HepG2 (cell line): ENCODE measurements at regions not wholly inside any gene's neighbourhood (a gene's known extent, or its start where the extent isn't known, plus 50 kb on each side); places are given as distances from the start of the nearest gene placed in this dataset.

Experiments used
- ATAC-seq: fragments of 200-7000 bp; cut with Tn5 transposase; 3 replicates; pipeline ENCODE4 v1.9.1; 2020; ENCODE audit warnings: mild to moderate bottlenecking, moderate library complexity
- BruUV-seq: library from RNA; stranded (reverse); fragments of 400-500 nt; replicated peaks from 2 replicates; lab custom pipeline; 2021; lab: Mats Ljungman, UMichigan
- CTCF ChIA-PET: fragments of 300-600 bp; formaldehyde crosslinking; extraction: SDS; loops from one replicate; lab custom pipeline; 2021; ENCODE audit warnings: low total read pairs, inconsistent platforms, low intra/inter-chr PET ratio; lab: Yijun Ruan, JAX
- POLR2A ChIA-PET: fragments of 350-600 bp; sonication (Branson Sonifier 250); formaldehyde crosslinking; loops from one replicate; lab custom pipeline; 2020; ENCODE audit warnings: antibody characterized with exemption, inconsistent platforms; lab: Yijun Ruan, JAX
- DNase-seq: peaks from one replicate; pipeline ENCODE4 v3.0.0-alpha.2; 2015; ENCODE audit warnings: low spot score
- FAIRE-seq: peaks from 3 replicates; lab custom pipeline; 2011; peaks lifted over from hg19 to GRCh38; lab: Jason Lieb, UNC
- H2AFZ ChIP-seq: one replicate; pipeline ENCODE4 v1.6.1; 2011; ENCODE audit warnings: low read length, inconsistent platforms
- H3K27ac ChIP-seq: fragments of 300-600 bp; 3 replicates; pipeline ENCODE4 v1.8.0; 2011; ENCODE audit warnings: mixed run types, mild to moderate bottlenecking, mixed read lengths, low read length, inconsistent platforms; ENCODE audit not compliant: insufficient read depth; ENCODE audit errors: extremely low read length
- H3K27me3 ChIP-seq, 2 experiments: fragments of 200-600 bp in 1 of 2; 2 replicates in 1 of 2; 3 replicates in 1 of 2; pipeline versions ENCODE4 v1.6.0 to v1.8.0; 2011; ENCODE audit warnings: low read length in 2 of 2, mild to moderate bottlenecking in 2 of 2, moderate library complexity in 2 of 2, inconsistent platforms in 1 of 2; ENCODE audit not compliant: insufficient read depth in 2 of 2, control insufficient read depth in 1 of 2
- H3K36me3 ChIP-seq, 2 experiments: fragments of 200-600 bp in 1 of 2; replicated peaks in 1 of 2; 2 replicates in 1 of 2; 3 replicates in 1 of 2; pipeline versions ENCODE4 v1.5.1 to v1.8.0; 2011; ENCODE audit warnings: low read length in 2 of 2, inconsistent platforms in 1 of 2; ENCODE audit not compliant: insufficient read depth in 2 of 2, control insufficient read depth in 1 of 2
- H3K4me1 ChIP-seq: 2 replicates; pipeline ENCODE4 v1.5.1; 2012; ENCODE audit warnings: low read length, inconsistent platforms; ENCODE audit not compliant: insufficient read depth
- H3K4me2 ChIP-seq: 2 replicates; pipeline ENCODE4 v1.6.0; 2011; ENCODE audit warnings: low read depth, low read length, inconsistent platforms
- H3K4me3 ChIP-seq, 3 experiments: fragments of 200-600 bp in 1 of 3; sonication (generic), shearing (Covaris generic) in 1 of 3; replicated peaks in 1 of 3; 2 replicates each; pipeline ENCODE4 v1.5.1; 2011 to 2016; ENCODE audit warnings: low read length in 3 of 3, inconsistent platforms in 2 of 3, low read depth in 2 of 3, mild to moderate bottlenecking in 2 of 3, control low read depth in 1 of 3, mixed read lengths in 1 of 3; ENCODE audit not compliant: insufficient read depth in 1 of 3
- H3K79me2 ChIP-seq: one replicate; pipeline ENCODE4 v1.6.1; 2011; ENCODE audit warnings: low read length, inconsistent platforms; ENCODE audit not compliant: insufficient read depth
- H3K9ac ChIP-seq: 2 replicates; pipeline ENCODE4 v1.6.0; 2011; ENCODE audit warnings: mild to moderate bottlenecking, low read depth, low read length, inconsistent platforms; ENCODE audit not compliant: insufficient read depth
- H3K9me3 ChIP-seq: 2 replicates; pipeline ENCODE4 v1.5.1; 2012; ENCODE audit warnings: mild to moderate bottlenecking, low read length
- H4K20me1 ChIP-seq: 2 replicates; pipeline ENCODE4 v1.6.0; 2011; ENCODE audit warnings: inconsistent platforms, mild to moderate bottlenecking, low read length, moderate library complexity; ENCODE audit not compliant: insufficient read depth
- DMAP1 ChIP-seq: IDR thresholded peaks from 2 replicates; pipeline ENCODE4 v1.6.1; 2016
- NFE2L2 ChIP-seq: fragments of 150-350 bp; IDR thresholded peaks from 2 replicates; pipeline ENCODE4 v1.6.1; 2014; ENCODE audit warnings: low read length
- NFYC ChIP-seq: IDR thresholded peaks from 2 replicates; pipeline ENCODE4 v1.6.1; 2016; ENCODE audit warnings: missing genetic modification reagents, missing compliant biosample characterization
- SIX4 ChIP-seq: sonication (generic); formaldehyde crosslinking; IDR thresholded peaks from 2 replicates; pipeline ENCODE4 v1.4.0; 2020; ENCODE audit warnings: missing genetic modification reagents
- SP2 ChIP-seq: sonication (generic); formaldehyde crosslinking; IDR thresholded peaks from 2 replicates; pipeline ENCODE4 v1.5.1; 2020; ENCODE audit warnings: mild to moderate bottlenecking, missing genetic modification reagents
- YEATS4 ChIP-seq: sonication (generic); formaldehyde crosslinking; IDR thresholded peaks from 2 replicates; pipeline ENCODE4 v1.4.0; 2020; ENCODE audit warnings: missing genetic modification reagents, borderline replicate concordance
- ZBTB21 ChIP-seq: sonication (generic); formaldehyde crosslinking; IDR thresholded peaks from 2 replicates; pipeline ENCODE4 v1.4.0; 2020; ENCODE audit warnings: missing genetic modification reagents
- ZBTB8A ChIP-seq: sonication (generic); formaldehyde crosslinking; IDR thresholded peaks from 2 replicates; pipeline ENCODE4 v1.4.0; 2020; ENCODE audit warnings: mild to moderate bottlenecking, low read depth, missing genetic modification reagents, borderline replicate concordance
- ZFP90 ChIP-seq: sonication (generic); formaldehyde crosslinking; IDR thresholded peaks from 2 replicates; pipeline ENCODE4 v1.8.0; 2022; ENCODE audit warnings: missing genetic modification reagents, mild to moderate bottlenecking, inconsistent platforms, borderline replicate concordance
- ZNF232 ChIP-seq: sonication (generic); formaldehyde crosslinking; IDR thresholded peaks from 2 replicates; pipeline ENCODE4 v1.4.0; 2020; ENCODE audit warnings: missing genetic modification reagents, borderline replicate concordance
- ZNF451 ChIP-seq: sonication (generic); formaldehyde crosslinking; IDR thresholded peaks from 2 replicates; pipeline ENCODE4 v1.5.0; 2020; ENCODE audit warnings: mild to moderate bottlenecking, missing genetic modification reagents
- ZNF496 ChIP-seq: sonication (generic); formaldehyde crosslinking; IDR thresholded peaks from 2 replicates; pipeline ENCODE4 v1.8.1; 2023; ENCODE audit warnings: mild to moderate bottlenecking, moderate library complexity, missing genetic modification reagents; ENCODE audit not compliant: insufficient replicate concordance
- ZNF589 ChIP-seq: sonication (generic); formaldehyde crosslinking; conservative IDR thresholded peaks from 2 replicates; pipeline ENCODE4 v1.8.0; 2022; ENCODE audit warnings: mild to moderate bottlenecking, moderate library complexity, missing genetic modification reagents
- ZNF598 ChIP-seq: sonication (generic); formaldehyde crosslinking; IDR thresholded peaks from 2 replicates; pipeline ENCODE4 v1.5.1; 2020; ENCODE audit warnings: mild to moderate bottlenecking, missing genetic modification reagents, borderline replicate concordance
- ZNF672 ChIP-seq: sonication (generic); formaldehyde crosslinking; IDR thresholded peaks from 2 replicates; pipeline ENCODE4 v1.8.1; 2022; ENCODE audit warnings: missing genetic modification reagents
- WGBS: methylation state at CpG from one replicate; pipeline ENCODE4 v1.1.6; 2017; ENCODE audit warnings: low lambda C conversion rate; 5-methylcytosine and 5-hydroxymethylcytosine counted together
- in situ Hi-C: cut with HindIII; loops from 2 replicates; pipeline ENCODE4 v1.10.0; 2017; ENCODE audit warnings: low pct_unique_long_range_greater_than_20kb; ENCODE audit not compliant: extremely low pct_ligation_motif_present
- intact Hi-C: fragments of 100-400 bp; cut with micrococcal nuclease; formaldehyde crosslinking; loops from one replicate; pipeline ENCODE4 v1.10.0; 2022; ENCODE audit not compliant: unreplicated experiment
- TF ChIP-seq, protein P1 (sequence below): sonication (generic); formaldehyde crosslinking; IDR thresholded peaks from 2 replicates; pipeline ENCODE4 v1.9.0; 2022; ENCODE audit warnings: low read depth, missing genetic modification reagents
- TF ChIP-seq, protein P2 (sequence below): sonication (generic); formaldehyde crosslinking; IDR thresholded peaks from 2 replicates; pipeline ENCODE4 v1.8.0; 2023; ENCODE audit warnings: mild to moderate bottlenecking, missing genetic modification reagents

DNA sequence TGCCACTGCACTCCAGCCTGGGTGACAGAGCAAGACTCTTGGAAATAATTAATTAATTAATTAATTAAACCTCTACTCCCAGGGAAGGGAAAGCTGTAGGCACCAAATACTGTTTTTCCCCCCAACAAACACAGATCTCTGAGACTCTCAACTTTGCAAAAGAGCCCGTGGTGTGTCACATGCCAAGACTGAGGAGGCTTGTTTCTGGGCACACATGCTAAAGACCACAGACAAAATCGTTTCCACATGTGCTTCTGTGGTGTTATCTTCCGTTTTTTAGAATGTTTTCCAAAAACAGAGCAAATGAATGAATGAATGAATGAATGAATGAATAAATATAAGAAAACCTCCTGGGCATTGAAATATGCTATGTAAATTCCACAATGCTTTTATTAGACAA is 55.6 kb upstream of the ATXN1 start:
- no TSS peak for BruUV-seq
- 68% methylated on average over 3 of the region's 3 CpGs for WGBS
- H3K36me3 ChIP-seq, result no peaks in the 10 kb centered on the region
- no peak overlapping the region for H3K27ac ChIP-seq
- H3K4me3 ChIP-seq, result no peak overlapping the region
- H3K27me3 ChIP-seq, result no peaks in the 10 kb centered on the region
- ATAC-seq (no peak), FAIRE-seq (no peak), DNase-seq (no peak)
- H3K79me2 ChIP-seq, result no peaks in the 10 kb centered on the region
- ChIA-PET POLR2A (no interaction called here), CTCF (no interaction called here)
- no peak overlapping the region for H3K4me2 ChIP-seq
- H3K9ac ChIP-seq, result no peak overlapping the region
- in situ Hi-C loops (no loop called here), intact Hi-C loops (no loop called here)
- H2AFZ ChIP-seq, result no peak overlapping the region
- no peaks in the 10 kb centered on the region for H4K20me1 ChIP-seq
- H3K9me3 ChIP-seq, result peaks cover 18% of the 10 kb centered on the region
- peaks cover 27% of the 10 kb centered on the region for H3K4me1 ChIP-seq
- TF ChIP-seq ZNF451 (CRISPR knock-in tag) (no peak), NFYC (CRISPR knock-in tag) (no peak), ZNF589 (CRISPR knock-in tag) (no peak), ZNF672 (CRISPR knock-in tag) (no peak), ZBTB21 (CRISPR knock-in tag) (no peak), YEATS4 (CRISPR knock-in tag) (no peak), ZFP90 (CRISPR knock-in tag) (no peak), ZNF232 (CRISPR knock-in tag) (no peak), NFE2L2 (no peak), ZNF598 (CRISPR knock-in tag) (no peak), SIX4 (CRISPR knock-in tag) (no peak), DMAP1 (CRISPR knock-in tag) (no peak), SP2 (no peak), ZNF496 (CRISPR knock-in tag) (no peak), ZBTB8A (CRISPR knock-in tag) (no peak)
- TF ChIP-seq, protein P1, sequence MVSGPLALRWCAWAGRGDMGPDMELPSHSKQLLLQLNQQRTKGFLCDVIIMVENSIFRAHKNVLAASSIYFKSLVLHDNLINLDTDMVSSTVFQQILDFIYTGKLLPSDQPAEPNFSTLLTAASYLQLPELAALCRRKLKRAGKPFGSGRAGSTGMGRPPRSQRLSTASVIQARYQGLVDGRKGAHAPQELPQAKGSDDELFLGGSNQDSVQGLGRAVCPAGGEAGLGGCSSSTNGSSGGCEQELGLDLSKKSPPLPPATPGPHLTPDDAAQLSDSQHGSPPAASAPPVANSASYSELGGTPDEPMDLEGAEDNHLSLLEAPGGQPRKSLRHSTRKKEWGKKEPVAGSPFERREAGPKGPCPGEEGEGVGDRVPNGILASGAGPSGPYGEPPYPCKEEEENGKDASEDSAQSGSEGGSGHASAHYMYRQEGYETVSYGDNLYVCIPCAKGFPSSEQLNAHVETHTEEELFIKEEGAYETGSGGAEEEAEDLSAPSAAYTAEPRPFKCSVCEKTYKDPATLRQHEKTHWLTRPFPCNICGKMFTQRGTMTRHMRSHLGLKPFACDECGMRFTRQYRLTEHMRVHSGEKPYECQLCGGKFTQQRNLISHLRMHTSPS (CRISPR knock-in tag), result no peak
- TF ChIP-seq, protein P2, sequence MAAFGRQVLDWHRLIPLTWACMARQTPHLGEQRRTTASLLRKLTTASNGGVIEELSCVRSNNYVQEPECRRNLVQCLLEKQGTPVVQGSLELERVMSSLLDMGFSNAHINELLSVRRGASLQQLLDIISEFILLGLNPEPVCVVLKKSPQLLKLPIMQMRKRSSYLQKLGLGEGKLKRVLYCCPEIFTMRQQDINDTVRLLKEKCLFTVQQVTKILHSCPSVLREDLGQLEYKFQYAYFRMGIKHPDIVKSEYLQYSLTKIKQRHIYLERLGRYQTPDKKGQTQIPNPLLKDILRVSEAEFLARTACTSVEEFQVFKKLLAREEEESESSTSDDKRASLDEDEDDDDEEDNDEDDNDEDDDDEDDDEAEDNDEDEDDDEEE, result no peak
